T-cell (primary cell): ENCODE measurements at regions not wholly inside any gene's neighbourhood (a gene's known extent, or its start where the extent isn't known, plus 50 kb on each side); places are given as distances from the start of the nearest gene placed in this dataset.

ENCODE experiments used
- ATAC-seq, 4 experiments: fragments of 200-7000 bp in 3 of 4; fragments of 150-1000 bp in 1 of 4; cut with Tn5 transposase; replicated peaks in 1 of 4; 1 replicate in 3 of 4; 2 replicates in 1 of 4; pipeline ENCODE4 v1.10.0; 2021; ENCODE audit warnings: moderate library complexity in 3 of 4, mild to moderate bottlenecking in 2 of 4, moderate number of reproducible peaks in 1 of 4
- CTCF ChIA-PET, 2 donors: fragments of 300-600 bp; sonication (Branson Sonifier 250); formaldehyde crosslinking; loops; one replicate each; lab custom pipeline; 2022; ENCODE audit warnings: antibody characterized with exemption in 2 of 2; lab: Charles Lee
- POLR2A ChIA-PET, 2 donors: fragments of 300-600 bp; sonication (Branson Sonifier 250); formaldehyde crosslinking; loops; one replicate each; lab custom pipeline; 2022; ENCODE audit warnings: antibody characterized with exemption in 2 of 2; lab: Charles Lee
- DNase-seq, 35 experiments: peaks; one replicate each; pipeline versions ENCODE4 v3.0.0 to v3.0.0-alpha.2; 2013 to 2023
- H3K27ac ChIP-seq: one replicate; pipeline ENCODE4 v1.5.1; 2013; ENCODE audit warnings: low read length
- H3K27me3 ChIP-seq, 2 experiments: replicated peaks in 1 of 2; 1 replicate in 1 of 2; 2 replicates in 1 of 2; pipeline versions ENCODE4 v1.6.1 to v1.7.0; 2013; ENCODE audit warnings: low read length in 1 of 2, mixed read lengths in 1 of 2; ENCODE audit not compliant: control insufficient read depth in 2 of 2, insufficient read depth in 2 of 2; ENCODE audit errors: extremely low read depth in 1 of 2
- H3K36me3 ChIP-seq, 2 donors: 1 replicate in 1 of 2; 2 replicates in 1 of 2; pipeline versions ENCODE4 v1.6.1 to v1.7.0; 2013; ENCODE audit warnings: low read length in 1 of 2; ENCODE audit not compliant: control insufficient read depth in 2 of 2, insufficient read depth in 1 of 2; ENCODE audit errors: extremely low read depth in 1 of 2
- H3K4me1 ChIP-seq, 2 experiments: 1 replicate in 1 of 2; 2 replicates in 1 of 2; pipeline versions ENCODE4 v1.6.1 to v1.7.0; 2013; ENCODE audit warnings: low read length in 2 of 2, mixed read lengths in 1 of 2; ENCODE audit not compliant: insufficient read depth in 2 of 2, control insufficient read depth in 1 of 2; ENCODE audit errors: extremely low read depth in 1 of 2
- H3K4me3 ChIP-seq, 2 donors: 1 replicate in 1 of 2; 2 replicates in 1 of 2; pipeline versions ENCODE4 v1.5.1 to v1.7.0; 2013; ENCODE audit warnings: mild to moderate bottlenecking in 2 of 2, low read length in 1 of 2, moderate library complexity in 1 of 2; ENCODE audit not compliant: control insufficient read depth in 1 of 2; ENCODE audit errors: extremely low read depth in 1 of 2
- H3K9me3 ChIP-seq: 2 replicates; pipeline ENCODE4 v1.7.0; 2013
- H3K27ac Mint-ChIP-seq, 2 donors: one replicate each; pipeline ENCODE4 v1.8.0; 2020 to 2021; ENCODE audit warnings: mild to moderate bottlenecking in 2 of 2, mixed read lengths in 2 of 2
- H3K27me3 Mint-ChIP-seq, 2 donors: one replicate each; pipeline ENCODE4 v1.8.0; 2021 to 2022; ENCODE audit warnings: mixed read lengths in 2 of 2
- H3K36me3 Mint-ChIP-seq: one replicate; pipeline ENCODE4 v1.8.0; 2021; ENCODE audit warnings: mixed read lengths
- H3K4me1 Mint-ChIP-seq, 3 donors: one replicate each; pipeline ENCODE4 v1.8.0; 2020 to 2022; ENCODE audit warnings: mixed read lengths in 3 of 3, mild to moderate bottlenecking in 1 of 3
- H3K4me3 Mint-ChIP-seq, 3 donors: one replicate each; pipeline ENCODE4 v1.8.0; 2020 to 2022; ENCODE audit warnings: mild to moderate bottlenecking in 3 of 3, mixed read lengths in 3 of 3, moderate library complexity in 3 of 3
- H3K9me3 Mint-ChIP-seq, 3 donors: one replicate each; pipeline ENCODE4 v1.8.0; 2020 to 2022; ENCODE audit warnings: mixed read lengths in 3 of 3
- WGBS: methylation state at CpG from one replicate; pipeline ENCODE4 v1.1.5; 2013; ENCODE audit warnings: missing lambda C conversion rate; ENCODE audit not compliant: insufficient coverage; 5-methylcytosine and 5-hydroxymethylcytosine counted together

DNA sequence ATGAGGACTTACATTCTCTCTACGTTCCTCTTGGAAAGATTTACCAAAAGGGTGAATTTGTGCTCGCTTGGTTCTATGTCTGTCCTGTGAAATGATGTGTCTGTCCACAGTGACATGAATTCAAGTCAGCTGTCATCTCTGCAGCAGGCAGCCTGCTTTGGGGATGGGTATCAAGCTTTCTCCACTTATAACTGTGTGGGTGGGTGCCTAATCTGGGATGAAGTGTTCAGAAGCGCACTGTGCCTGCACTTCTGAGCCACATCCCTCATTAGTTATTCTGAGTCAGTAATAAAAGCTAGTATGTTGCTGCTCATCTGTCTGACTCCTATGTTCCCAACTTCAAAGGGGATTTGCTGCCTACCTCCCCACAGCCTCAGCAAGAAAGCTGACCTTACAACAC lies 86.1 kb upstream of the TUBA3C start:
- H3K4me3 ChIP-seq: no peak overlapping the region
- H3K27me3 ChIP-seq: peaks cover 0 to 6% of the 10 kb centered on the region in 2 experiments
- H3K4me3 Mint-ChIP-seq: no peak overlapping the region
- peaks cover 0 to 6% (median 0%) of the 10 kb centered on the region in 3 donors for H3K9me3 Mint-ChIP-seq
- POLR2A ChIA-PET: no interaction called here
- no peaks in the 10 kb centered on the region for H3K4me1 ChIP-seq
- CTCF ChIA-PET: no interaction called here
- no peaks in the 10 kb centered on the region for H3K4me1 Mint-ChIP-seq
- H3K9me3 ChIP-seq: no peaks in the 10 kb centered on the region
- DNase-seq (no peak), ATAC-seq (no peak)
- no peaks in the 10 kb centered on the region for H3K36me3 ChIP-seq
- no CpG with 5 or more reads among the region's 3 CpGs for WGBS
- no peak overlapping the region for H3K27ac Mint-ChIP-seq
- no peak overlapping the region for H3K27ac ChIP-seq
- H3K27me3 Mint-ChIP-seq: peaks cover 0 to 11% of the 10 kb centered on the region in 2 donors
- H3K36me3 Mint-ChIP-seq: no peaks in the 10 kb centered on the region

- Mint-ChIP-seq H3K27ac (no peak overlapping the region), H3K27me3 (peaks cover 0 to 11% of the 10 kb centered on the region in 2 donors), H3K4me1 (no peaks in the 10 kb centered on the region), H3K36me3 (no peaks in the 10 kb centered on the region), H3K9me3 (peaks cover 0 to 6% (median 0%) of the 10 kb centered on the region in 3 donors), H3K4me3 (no peak overlapping the region)
- Histone ChIP-seq H3K4me1 (no peaks in the 10 kb centered on the region), H3K27me3 (peaks cover 0 to 6% of the 10 kb centered on the region in 2 experiments), H3K27ac (no peak overlapping the region), H3K9me3 (no peaks in the 10 kb centered on the region), H3K4me3 (no peak overlapping the region), H3K36me3 (no peaks in the 10 kb centered on the region)
- DNase-seq: no peak
- POLR2A ChIA-PET: no interaction called here
- WGBS: 33% methylated on average over 1 of the region's 5 CpGs
- ATAC-seq: no peak
- CTCF ChIA-PET: no interaction called here
Measured at GRCh38 chr13:19266979-19267378, 85.4 kb upstream of the TUBA3C start.

DNA sequence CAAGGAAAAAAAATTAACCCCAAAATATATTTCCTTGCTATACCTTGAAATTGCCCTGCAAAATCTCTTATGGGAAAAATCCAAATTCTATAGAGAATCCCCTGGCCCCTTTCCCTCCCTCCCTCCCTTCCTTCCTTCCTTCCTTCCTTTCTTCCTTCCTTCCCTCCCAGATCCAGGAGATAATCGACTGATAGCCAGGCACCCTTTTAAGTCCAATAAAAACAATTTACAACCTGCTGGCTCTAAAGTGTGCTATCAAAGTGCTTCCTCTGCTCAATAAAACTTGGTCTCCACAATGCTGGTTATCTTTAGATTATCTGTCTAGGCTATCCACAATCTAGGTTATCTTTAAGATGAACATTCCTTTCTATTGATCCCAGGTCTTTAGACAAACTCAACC lies 83.1 kb upstream of the TUBA3C start:
- no peaks in the 10 kb centered on the region for H3K36me3 Mint-ChIP-seq
- H3K27ac Mint-ChIP-seq: no peak overlapping the region
- H3K4me1 Mint-ChIP-seq: no peaks in the 10 kb centered on the region
- POLR2A ChIA-PET: no interaction called here
- no peaks in the 10 kb centered on the region for H3K36me3 ChIP-seq
- H3K9me3 Mint-ChIP-seq: no peaks in the 10 kb centered on the region
- no peak overlapping the region for H3K4me3 Mint-ChIP-seq
- no peak overlapping the region for H3K4me3 ChIP-seq
- H3K27ac ChIP-seq: no peak overlapping the region
- no peak for ATAC-seq
- H3K27me3 ChIP-seq: peaks cover 0 to 2% of the 10 kb centered on the region in 2 experiments
- no peaks in the 10 kb centered on the region for H3K4me1 ChIP-seq
- 75% methylated on average over 1 of the region's 1 CpG for WGBS
- no peak for DNase-seq
- H3K9me3 ChIP-seq: no peaks in the 10 kb centered on the region
- peaks cover 0 to 5% of the 10 kb centered on the region in 2 donors for H3K27me3 Mint-ChIP-seq
- CTCF ChIA-PET: no interaction called here

- H3K36me3 Mint-ChIP-seq: no peaks in the 10 kb centered on the region
- no peak overlapping the region for H3K4me3 ChIP-seq
- DNase-seq: no peak
- no CpG with 5 or more reads among the region's 4 CpGs for WGBS
- ChIA-PET POLR2A (no interaction called here), CTCF (no interaction called here)
- no peaks in the 10 kb centered on the region for H3K36me3 ChIP-seq
- no peaks in the 10 kb centered on the region for H3K4me1 ChIP-seq
- H3K4me3 Mint-ChIP-seq: no peak overlapping the region
- no peak overlapping the region for H3K27ac Mint-ChIP-seq
- H3K9me3 ChIP-seq: no peaks in the 10 kb centered on the region
- no peak for ATAC-seq
- no peaks in the 10 kb centered on the region for H3K27me3 Mint-ChIP-seq
- H3K27ac ChIP-seq: no peak overlapping the region
- H3K4me1 Mint-ChIP-seq: no peaks in the 10 kb centered on the region
- no peaks in the 10 kb centered on the region for H3K27me3 ChIP-seq
- peaks cover 14 to 31% (median 16%) of the 10 kb centered on the region in 3 donors for H3K9me3 Mint-ChIP-seq
Measured at GRCh38 chr13:19252381-19252780, 70.8 kb upstream of the TUBA3C start.

DNA sequence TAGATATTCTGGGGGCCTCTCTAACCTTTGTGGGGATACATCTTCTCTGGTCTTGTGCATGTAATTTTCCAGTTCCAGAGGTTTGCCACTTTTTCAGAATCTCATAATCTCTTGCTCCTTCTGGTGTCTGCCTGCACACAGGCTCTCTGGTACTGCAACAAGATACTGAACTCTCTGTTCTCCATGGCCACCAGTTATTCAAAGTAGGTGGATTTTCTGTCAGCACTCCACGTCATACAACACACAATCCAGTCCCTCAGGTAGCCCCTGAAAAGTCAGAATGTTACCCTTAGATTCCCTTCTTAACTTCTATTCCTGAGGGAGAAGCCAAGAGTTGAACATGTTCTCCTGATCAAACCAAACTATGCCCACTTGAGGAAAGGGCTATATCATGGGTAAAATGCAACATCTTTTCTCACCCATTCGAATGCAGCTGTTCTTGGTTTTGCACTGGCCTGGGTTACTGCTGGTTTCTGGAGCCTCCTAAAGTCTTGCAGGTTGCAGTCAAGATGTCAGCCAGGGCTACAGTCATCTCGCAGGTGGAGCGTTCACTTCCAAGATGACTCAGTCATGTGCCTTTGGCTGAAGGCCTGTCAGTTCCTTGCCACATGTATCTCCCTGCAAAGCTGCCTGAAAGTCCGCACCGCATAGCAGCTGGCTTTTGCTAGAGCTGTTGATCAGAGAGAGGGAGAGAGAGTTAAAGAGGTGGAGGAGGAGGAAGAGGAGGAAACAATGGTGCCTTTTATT lies 57.7 kb upstream of the TUBA3C start:
- CTCF ChIA-PET: no interaction called here
- DNase-seq: no peak
- no peak overlapping the region for H3K4me3 Mint-ChIP-seq

More for the DNA sequence above, 57.7 kb upstream of the TUBA3C start:
- H3K9me3 Mint-ChIP-seq: no peaks in the 10 kb centered on the region
- no peak overlapping the region for H3K27ac Mint-ChIP-seq
- WGBS: 69% methylated on average over 3 of the region's 6 CpGs
- peaks cover 0 to 10% of the 10 kb centered on the region in 2 donors for H3K27me3 Mint-ChIP-seq
- no peaks in the 10 kb centered on the region for H3K36me3 ChIP-seq
- POLR2A ChIA-PET: no interaction called here
- no peaks in the 10 kb centered on the region for H3K36me3 Mint-ChIP-seq
- H3K9me3 ChIP-seq: no peaks in the 10 kb centered on the region
- no peaks in the 10 kb centered on the region for H3K27me3 ChIP-seq
- no peaks in the 10 kb centered on the region for H3K4me1 ChIP-seq
- no peaks in the 10 kb centered on the region for H3K4me1 Mint-ChIP-seq
- no peak overlapping the region for H3K27ac ChIP-seq
- no peak for ATAC-seq
- no peak overlapping the region for H3K4me3 ChIP-seq
